Trophoblast cell (in vitro differentiated cells and primary cell): ENCODE measurements at regions not wholly inside any gene's neighbourhood (a gene's known extent, or its start where the extent isn't known, plus 50 kb on each side); places are given as distances from the start of the nearest gene placed in this dataset.

Source experiments
- DNase-seq, 2 donors: peaks; one replicate each; pipeline ENCODE4 v3.0.0-alpha.2; 2016
- H2AFZ ChIP-seq: 2 replicates; pipeline ENCODE4 v1.6.1; 2013; ENCODE audit warnings: low read length, moderate library complexity, mild to moderate bottlenecking; ENCODE audit not compliant: insufficient read depth, poor library complexity
- H2AK5ac ChIP-seq: 2 replicates; pipeline ENCODE4 v1.6.1; 2013; ENCODE audit warnings: mild to moderate bottlenecking, low read length
- H2BK120ac ChIP-seq: 2 replicates; pipeline ENCODE4 v1.6.1; 2013; ENCODE audit warnings: low read length, mild to moderate bottlenecking, moderate library complexity; ENCODE audit not compliant: insufficient read depth, poor library complexity
- H2BK12ac ChIP-seq: 2 replicates; pipeline ENCODE4 v1.6.1; 2013; ENCODE audit warnings: mild to moderate bottlenecking, low read length, moderate library complexity
- H2BK5ac ChIP-seq: 2 replicates; pipeline ENCODE4 v1.6.1; 2013; ENCODE audit warnings: low read length, low read depth, moderate library complexity, mild to moderate bottlenecking; ENCODE audit not compliant: poor library complexity
- H3K14ac ChIP-seq: 2 replicates; pipeline ENCODE4 v1.6.1; 2013; ENCODE audit warnings: mild to moderate bottlenecking, low read length
- H3K18ac ChIP-seq: 2 replicates; pipeline ENCODE4 v1.6.1; 2013; ENCODE audit warnings: mild to moderate bottlenecking, low read length
- H3K23ac ChIP-seq: 2 replicates; pipeline ENCODE4 v1.6.1; 2013; ENCODE audit warnings: low read length
- H3K27ac ChIP-seq: 2 replicates; pipeline ENCODE4 v1.5.1; 2013; ENCODE audit warnings: low read depth, mild to moderate bottlenecking, inconsistent platforms, low read length, moderate library complexity
- H3K27me3 ChIP-seq: 2 replicates; pipeline ENCODE4 v1.6.1; 2013; ENCODE audit warnings: inconsistent platforms, mild to moderate bottlenecking, low read length, moderate library complexity; ENCODE audit not compliant: insufficient read depth
- H3K36me3 ChIP-seq, 2 experiments: 1 replicate in 1 of 2; 2 replicates in 1 of 2; pipeline ENCODE4 v1.6.1; 2013; ENCODE audit warnings: low read length in 2 of 2, mild to moderate bottlenecking in 2 of 2, moderate library complexity in 1 of 2; ENCODE audit not compliant: insufficient read depth in 2 of 2, control insufficient read depth in 1 of 2
- H3K4ac ChIP-seq: 2 replicates; pipeline ENCODE4 v1.6.1; 2013; ENCODE audit warnings: low read depth, mild to moderate bottlenecking, low read length, moderate library complexity
- H3K4me1 ChIP-seq, 2 experiments: 1 replicate in 1 of 2; 2 replicates in 1 of 2; pipeline ENCODE4 v1.6.1; 2013; ENCODE audit warnings: low read length in 2 of 2, mild to moderate bottlenecking in 2 of 2, moderate library complexity in 1 of 2; ENCODE audit not compliant: insufficient read depth in 2 of 2, control insufficient read depth in 1 of 2
- H3K4me2 ChIP-seq: 2 replicates; pipeline ENCODE4 v1.6.1; 2013; ENCODE audit warnings: inconsistent platforms, mild to moderate bottlenecking, low read length, moderate library complexity
- H3K4me3 ChIP-seq: 2 replicates; pipeline ENCODE4 v1.5.1; 2013; ENCODE audit warnings: mild to moderate bottlenecking, low read depth, low read length, inconsistent platforms
- H3K79me1 ChIP-seq: one replicate; pipeline ENCODE4 v1.6.1; 2013; ENCODE audit warnings: low read length
- H3K79me2 ChIP-seq: 2 replicates; pipeline ENCODE4 v1.6.1; 2013; ENCODE audit warnings: low read length, mild to moderate bottlenecking; ENCODE audit not compliant: control insufficient read depth, insufficient read depth, poor library complexity
- H3K9ac ChIP-seq: 2 replicates; pipeline ENCODE4 v1.6.1; 2013; ENCODE audit warnings: mild to moderate bottlenecking, low read length
- H3K9me3 ChIP-seq: 2 replicates; pipeline ENCODE4 v1.6.1; 2013; ENCODE audit warnings: low read depth, mild to moderate bottlenecking, control low read depth, inconsistent platforms, low read length; ENCODE audit not compliant: insufficient read depth
- H4K12ac ChIP-seq: 2 replicates; pipeline ENCODE4 v1.6.1; 2013; ENCODE audit warnings: low read depth, mild to moderate bottlenecking, low read length, moderate library complexity
- H4K8ac ChIP-seq: 2 replicates; pipeline ENCODE4 v1.6.1; 2013; ENCODE audit warnings: low read depth, mild to moderate bottlenecking, low read length, moderate library complexity
- H4K91ac ChIP-seq: one replicate; pipeline ENCODE4 v1.6.1; 2013; ENCODE audit warnings: low read depth, mild to moderate bottlenecking, low read length, moderate library complexity
- WGBS: extraction: QIAGEN DNeasy Blood & Tissue Kit; methylation state at CpG from one replicate; pipeline ENCODE4 v1.1.7; 2013; ENCODE audit warnings: missing lambda C conversion rate; ENCODE audit not compliant: insufficient read length, insufficient coverage; ENCODE audit errors: extremely low coverage; 5-methylcytosine and 5-hydroxymethylcytosine counted together

- no CpG with 5 or more reads among the region's 7 CpGs for WGBS
- Histone ChIP-seq H3K9me3 (no peaks in the 10 kb centered on the region), H2AFZ (no peak overlapping the region), H4K12ac (no peak overlapping the region), H2BK5ac (no peak overlapping the region), H3K27ac (no peak overlapping the region), H2BK12ac (no peak overlapping the region), H4K8ac (no peak overlapping the region), H3K79me1 (no peaks in the 10 kb centered on the region), H3K14ac (no peak overlapping the region), H3K18ac (no peak overlapping the region), H3K27me3 (peaks cover 5% of the 10 kb centered on the region), H3K4ac (no peak overlapping the region), H3K4me2 (no peak overlapping the region), H3K36me3 (no peaks in the 10 kb centered on the region), H3K4me3 (no peak overlapping the region), H3K4me1 (no peaks in the 10 kb centered on the region), H4K91ac (no peak overlapping the region), H3K23ac (no peak overlapping the region), H2AK5ac (no peak overlapping the region), H2BK120ac (no peak overlapping the region), H3K79me2 (no peaks in the 10 kb centered on the region), H3K9ac (no peak overlapping the region)
- no peak for DNase-seq
Measured at GRCh38 chr7:157073949-157074624, 63.6 kb upstream of the MNX1 start.

GRCh38 chr7:157076466-157076865 lies 62.3 kb upstream of the UBE3C start:
- no CpG with 5 or more reads among the region's 6 CpGs for WGBS
- H4K8ac ChIP-seq: no peak overlapping the region
- no peak overlapping the region for H3K4me3 ChIP-seq
- H3K36me3 ChIP-seq: no peaks in the 10 kb centered on the region
- H2AFZ ChIP-seq: no peak overlapping the region
- H3K18ac ChIP-seq: no peak overlapping the region
- no peak overlapping the region for H3K23ac ChIP-seq
- no peaks in the 10 kb centered on the region for H3K4me1 ChIP-seq
- no peak overlapping the region for H2BK5ac ChIP-seq
- no peak overlapping the region for H3K27ac ChIP-seq
- no peak overlapping the region for H3K4me2 ChIP-seq
- peaks cover 5% of the 10 kb centered on the region for H3K27me3 ChIP-seq
- no peaks in the 10 kb centered on the region for H3K79me2 ChIP-seq
- no peak for DNase-seq
- no peak overlapping the region for H2AK5ac ChIP-seq
- no peak overlapping the region for H2BK12ac ChIP-seq
- H3K9me3 ChIP-seq: peaks cover 3% of the 10 kb centered on the region
- no peak overlapping the region for H3K14ac ChIP-seq
- H4K12ac ChIP-seq: no peak overlapping the region
- H3K9ac ChIP-seq: no peak overlapping the region
- H2BK120ac ChIP-seq: no peak overlapping the region
- no peak overlapping the region for H3K4ac ChIP-seq
- H3K79me1 ChIP-seq: no peaks in the 10 kb centered on the region
- H4K91ac ChIP-seq: no peak overlapping the region

GRCh38 chr7:157077021-157077420 lies 61.7 kb upstream of the UBE3C start:
- H3K4me1 ChIP-seq: no peaks in the 10 kb centered on the region

GRCh38 chr7:157077986-157078644 lies 60.6 kb upstream of the UBE3C start:
- Histone ChIP-seq H2BK120ac (no peak overlapping the region), H3K79me2 (no peaks in the 10 kb centered on the region), H2BK5ac (no peak overlapping the region), H3K36me3 (no peaks in the 10 kb centered on the region), H3K4ac (no peak overlapping the region), H3K4me2 (peak overlapping the region; percentile 45), H3K9ac (no peak overlapping the region), H4K12ac (no peak overlapping the region), H2BK12ac (no peak overlapping the region), H4K91ac (no peak overlapping the region), H2AFZ (no peak overlapping the region), H3K4me1 (no peaks in the 10 kb centered on the region), H3K18ac (no peak overlapping the region), H3K9me3 (peaks cover 6% of the 10 kb centered on the region), H3K4me3 (peak overlapping the region; percentile 46), H3K79me1 (no peaks in the 10 kb centered on the region), H3K23ac (peak overlapping the region; percentile 18), H2AK5ac (no peak overlapping the region), H3K27ac (no peak overlapping the region), H3K14ac (no peak overlapping the region), H4K8ac (no peak overlapping the region), H3K27me3 (peaks cover 5% of the 10 kb centered on the region)
- WGBS: no CpG with 5 or more reads among the region's 44 CpGs
- DNase-seq: no peak

More at GRCh38 chr7:157077021-157077420, 61.7 kb upstream of the UBE3C start:
- H4K12ac ChIP-seq: no peak overlapping the region
- no peak overlapping the region for H3K18ac ChIP-seq
- no peaks in the 10 kb centered on the region for H3K79me1 ChIP-seq
- H3K27ac ChIP-seq: no peak overlapping the region
- H3K23ac ChIP-seq: no peak overlapping the region
- H4K91ac ChIP-seq: no peak overlapping the region
- H3K4me3 ChIP-seq: no peak overlapping the region
- H3K79me2 ChIP-seq: no peaks in the 10 kb centered on the region
- peaks cover 5% of the 10 kb centered on the region for H3K27me3 ChIP-seq
- H3K9ac ChIP-seq: no peak overlapping the region
- H3K36me3 ChIP-seq: no peaks in the 10 kb centered on the region
- H2BK12ac ChIP-seq: no peak overlapping the region
- H3K4ac ChIP-seq: no peak overlapping the region
- no peak overlapping the region for H2AK5ac ChIP-seq
- no peak overlapping the region for H2BK5ac ChIP-seq
- no peak overlapping the region for H2BK120ac ChIP-seq
- H3K14ac ChIP-seq: no peak overlapping the region
- H4K8ac ChIP-seq: no peak overlapping the region
- H3K4me2 ChIP-seq: no peak overlapping the region
- no peak overlapping the region for H2AFZ ChIP-seq
- no peak for DNase-seq
- peaks cover 6% of the 10 kb centered on the region for H3K9me3 ChIP-seq
- no CpG with 5 or more reads among the region's 11 CpGs for WGBS
